Esophagus muscularis mucosa (tissue), 4 donors: ENCODE measurements at regions not wholly inside any gene's neighbourhood (a gene's known extent, or its start where the extent isn't known, plus 50 kb on each side); places are given as distances from the start of the nearest gene placed in this dataset.

ENCODE experiments used
- DNase-seq: peaks from one replicate; pipeline ENCODE4 v3.0.0-alpha.2; 2017; ENCODE audit errors: extremely low spot score
- H3K27ac ChIP-seq, 4 donors: fragments of 200-600 bp; sonication (generic); replicated peaks in 1 of 4; 1 replicate in 3 of 4; 2 replicates in 1 of 4; pipeline ENCODE4 v1.5.1; 2016 to 2019; ENCODE audit warnings: mild to moderate bottlenecking in 1 of 4
- H3K27me3 ChIP-seq, 4 donors: fragments of 200-600 bp; sonication (generic); one replicate each; pipeline versions ENCODE4 v1.5.1 to v1.6.0; 2016 to 2019
- H3K36me3 ChIP-seq, 4 donors: fragments of 200-600 bp; sonication (generic); one replicate each; pipeline ENCODE4 v1.5.1; 2016 to 2019
- H3K4me1 ChIP-seq, 4 donors: fragments of 200-600 bp; sonication (generic); one replicate each; pipeline ENCODE4 v1.5.1; 2016 to 2019
- H3K4me3 ChIP-seq, 4 donors: fragments of 200-600 bp; sonication (generic); 1 replicate in 2 of 4; 2 replicates in 2 of 4; pipeline ENCODE4 v1.5.1; 2016 to 2019; ENCODE audit warnings: mild to moderate bottlenecking in 4 of 4, moderate library complexity in 1 of 4
- H3K9me3 ChIP-seq, 4 donors: fragments of 200-600 bp; sonication (generic); 1 replicate in 3 of 4; 2 replicates in 1 of 4; pipeline ENCODE4 v1.5.1; 2016 to 2019
- CTCF ChIP-seq, 3 experiments: fragments of 200-600 bp in 2 of 3; fragments of 450-650 bp in 1 of 3; sonication (generic) in 2 of 3; IDR thresholded peaks; one replicate each; pipeline ENCODE4 v1.5.1; 2017 to 2019; ENCODE audit warnings: antibody characterized with exemption in 3 of 3, mild to moderate bottlenecking in 2 of 3, moderate library complexity in 1 of 3
- EP300 ChIP-seq: sonication (generic); formaldehyde crosslinking; IDR thresholded peaks from one replicate; pipeline ENCODE4 v1.6.1; 2017; ENCODE audit warnings: antibody characterized with exemption
- POLR2A ChIP-seq: fragments of 450-650 bp; IDR thresholded peaks from one replicate; pipeline ENCODE4 v1.6.1; 2017; ENCODE audit warnings: antibody characterized with exemption, moderate library complexity, mild to moderate bottlenecking, low read depth
- POLR2AphosphoS5 ChIP-seq, 2 donors: sonication (generic); formaldehyde crosslinking; IDR thresholded peaks; one replicate each; pipeline ENCODE4 v1.6.1; 2017; ENCODE audit warnings: antibody characterized with exemption in 2 of 2
- WGBS: methylation state at CpG from one replicate; pipeline ENCODE4 v1.1.5; 2018; 5-methylcytosine and 5-hydroxymethylcytosine counted together
- intact Hi-C: fragments of 100-400 bp; cut with DNase I; formaldehyde crosslinking; loops from one replicate; pipeline ENCODE4 v1.15.1; 2023

DNA sequence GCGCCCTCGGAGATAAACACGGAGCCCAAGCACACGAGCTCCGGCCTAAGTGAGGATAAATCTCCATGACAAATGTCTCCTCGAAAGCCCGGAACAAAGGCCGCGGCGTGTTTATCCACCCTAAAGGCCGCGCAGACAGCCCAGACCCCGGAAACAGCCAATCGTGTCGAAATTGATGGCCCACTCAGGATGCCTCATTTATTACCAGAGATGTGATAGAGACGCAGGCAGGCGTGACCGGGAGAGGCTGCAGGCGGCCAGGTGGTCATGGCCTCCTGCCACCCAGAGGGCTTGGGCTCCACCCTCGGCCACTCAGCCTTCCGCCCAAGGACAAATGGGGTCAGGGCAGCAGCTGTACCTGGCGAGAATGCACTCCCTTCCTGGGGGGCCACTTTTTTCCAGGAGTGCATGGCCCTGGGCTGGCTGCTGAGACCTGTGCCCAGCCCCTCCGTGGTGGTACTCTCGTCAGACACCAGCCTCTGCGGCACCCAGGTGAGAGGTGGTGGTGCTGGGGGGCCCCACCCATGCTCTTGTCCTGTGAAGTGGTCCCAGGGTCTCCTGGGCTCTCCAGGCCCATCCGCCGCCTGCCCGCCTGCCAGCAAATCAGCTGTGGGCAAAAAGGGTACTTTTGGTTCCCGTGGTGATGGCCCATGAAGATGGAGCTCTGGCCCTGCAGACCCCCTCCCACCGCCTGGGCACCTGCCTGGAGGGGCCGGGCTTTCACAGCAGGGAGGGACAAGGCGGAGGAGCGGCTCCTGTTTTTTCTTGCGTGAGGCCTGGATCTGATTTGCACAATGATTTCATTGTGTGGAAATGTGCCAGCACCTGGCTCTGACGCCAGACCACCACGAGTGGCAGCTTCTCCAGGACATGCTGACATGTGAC is 211.5 kb upstream of the C14orf180 start:
- WGBS = 74% methylated on average over 27 of the region's 36 CpGs
- Histone ChIP-seq H3K27me3 (peaks cover 0 to 64% (median 0%) of the 10 kb centered on the region in 4 donors), H3K36me3 (no peaks in the 10 kb centered on the region), H3K4me3 (no peak overlapping the region), H3K4me1 (no peaks in the 10 kb centered on the region), H3K9me3 (peaks cover 0 to 7% (median 0%) of the 10 kb centered on the region in 4 donors), H3K27ac (no peak overlapping the region)
- intact Hi-C loops = no loop called here
- no peak for DNase-seq
- TF ChIP-seq POLR2A = no peak
- no peak for TF ChIP-seq CTCF (IDR thresholded peaks at IDR 0.05)
- no peak for TF ChIP-seq POLR2AphosphoS5 (IDR thresholded peaks at IDR 0.05)
- TF ChIP-seq EP300 = no peak

GRCh38 chr14:104368751-104369100 is 210.8 kb upstream of the C14orf180 start:
- WGBS = no CpG with 5 or more reads among the region's 9 CpGs
- no peak for TF ChIP-seq EP300
- TF ChIP-seq POLR2A = no peak
- TF ChIP-seq POLR2AphosphoS5 (IDR thresholded peaks at IDR 0.05) = no peak
- no peak for TF ChIP-seq CTCF (IDR thresholded peaks at IDR 0.05)
- intact Hi-C loops = no loop called here
- no peaks in the 10 kb centered on the region for H3K36me3 ChIP-seq
- no peaks in the 10 kb centered on the region for H3K4me1 ChIP-seq
- H3K27me3 ChIP-seq = peaks cover 0 to 66% (median 0%) of the 10 kb centered on the region in 4 donors
- no peak overlapping the region for H3K27ac ChIP-seq
- DNase-seq = no peak
- H3K9me3 ChIP-seq = peaks cover 0 to 7% (median 0%) of the 10 kb centered on the region in 4 donors
- H3K4me3 ChIP-seq = no peak overlapping the region

GRCh38 chr14:104369208-104369607 is 210.4 kb upstream of the C14orf180 start:
- no peak for TF ChIP-seq CTCF (IDR thresholded peaks at IDR 0.05)
- TF ChIP-seq POLR2A = no peak
- no peak for TF ChIP-seq POLR2AphosphoS5 (IDR thresholded peaks at IDR 0.05)
- Histone ChIP-seq H3K4me1 (no peaks in the 10 kb centered on the region), H3K27ac (no peak overlapping the region), H3K36me3 (no peaks in the 10 kb centered on the region), H3K4me3 (no peak overlapping the region), H3K9me3 (peaks cover 0 to 7% (median 0%) of the 10 kb centered on the region in 4 donors), H3K27me3 (peaks cover 0 to 68% (median 0%) of the 10 kb centered on the region in 4 donors)
- 50% methylated on average over 7 of the region's 8 CpGs for WGBS
- DNase-seq = no peak
- intact Hi-C loops = no loop called here

DNA sequence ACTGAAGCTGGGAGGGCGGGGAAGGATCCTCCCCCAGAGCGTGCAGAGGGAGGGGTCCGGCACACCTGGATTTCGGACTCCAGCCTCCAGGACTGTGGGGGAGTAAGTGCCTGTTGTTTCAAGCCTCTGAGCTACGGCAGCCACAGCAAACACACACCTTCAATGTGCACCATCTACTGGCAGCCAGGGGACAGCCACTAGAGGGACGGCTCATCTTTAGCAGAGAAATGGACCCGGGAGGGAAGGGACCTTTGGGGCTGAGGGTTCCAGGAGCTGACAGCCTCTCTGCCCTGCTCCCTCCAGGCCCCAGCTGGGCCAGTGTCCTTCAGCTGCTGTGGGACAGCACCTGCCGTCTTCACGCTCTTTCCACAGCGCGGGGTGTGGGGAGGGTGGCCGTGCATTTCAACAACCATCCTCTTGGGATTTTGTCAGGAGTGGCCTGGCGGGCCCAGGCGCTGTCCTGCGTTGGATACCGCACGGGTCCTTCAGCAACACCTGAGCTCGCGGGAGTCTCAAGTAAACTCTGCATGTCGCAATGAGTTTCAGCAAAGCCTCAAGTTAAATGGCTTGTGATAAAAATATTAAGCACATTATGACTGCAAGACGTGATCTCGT is 209.2 kb upstream of the C14orf180 start:
- no peak overlapping the region for H3K4me3 ChIP-seq
- intact Hi-C loops = no loop called here
- 72% methylated on average over 20 of the region's 22 CpGs for WGBS

More for the DNA sequence above, 209.2 kb upstream of the C14orf180 start:
- Histone ChIP-seq H3K36me3 (no peaks in the 10 kb centered on the region), H3K27ac (no peak overlapping the region), H3K27me3 (peaks cover 0 to 77% (median 0%) of the 10 kb centered on the region in 4 donors), H3K4me1 (no peaks in the 10 kb centered on the region), H3K9me3 (no peaks in the 10 kb centered on the region)
- no peak for DNase-seq
- TF ChIP-seq POLR2A (no peak), POLR2AphosphoS5 (IDR thresholded peaks at IDR 0.05) (no peak), CTCF (IDR thresholded peaks at IDR 0.05) (no peak), EP300 (no peak)
